ENCODE measurements at regions not wholly inside any gene's neighbourhood (a gene's known extent, or its start where the extent isn't known, plus 50 kb on each side); places are given as distances from the start of the nearest gene placed in this dataset.

- TF ChIP-seq CTCF (IDR thresholded peaks at IDR 0.05) (no peak), EZH2 (IDR thresholded peaks at IDR 0.05) (no peak)
Measured at GRCh38 chr10:123557366-123558108, 108.6 kb upstream of the GPR26 start.

Measured in neural progenitor cell (in vitro differentiated cells).